K562 (cell line): ENCODE measurements at regions not wholly inside any gene's neighbourhood (a gene's known extent, or its start where the extent isn't known, plus 50 kb on each side); places are given as distances from the start of the nearest gene placed in this dataset.

Experiments used
- ATAC-seq: fragments of 200-7000 bp; cut with Tn5 transposase; 3 replicates; pipeline ENCODE4 v1.9.1; 2020; ENCODE audit warnings: moderate library complexity
- BruUV-seq: library from RNA; stranded (reverse); fragments of 400-500 nt; replicated peaks from 2 replicates; lab custom pipeline; 2021; lab: Mats Ljungman, UMichigan
- CTCF ChIA-PET: fragments of 300-600 bp; formaldehyde crosslinking; extraction: SDS; loops from one replicate; lab custom pipeline; 2021; ENCODE audit warnings: low intra/inter-chr PET ratio; lab: Yijun Ruan, JAX
- POLR2A ChIA-PET: fragments of 300-600, 350-650 bp; sonication (Branson Sonifier 250); formaldehyde crosslinking; extraction: SDS; loops from one replicate; lab custom pipeline; 2021; ENCODE audit warnings: antibody characterized with exemption, inconsistent platforms; lab: Yijun Ruan, JAX
- DNase-seq, 4 experiments: peaks; one replicate each; pipeline versions ENCODE4 v3.0.0 to v3.0.0-alpha.2; 2011 to 2018; ENCODE audit warnings: low spot score in 3 of 4, mixed read lengths in 3 of 4; ENCODE audit errors: extremely low read depth in 1 of 4
- FAIRE-seq: peaks from 2 replicates; lab custom pipeline; 2011; peaks lifted over from hg19 to GRCh38; lab: Jason Lieb, UNC
- H2AFZ ChIP-seq: 2 replicates; pipeline ENCODE4 v1.6.0; 2011; ENCODE audit warnings: low read depth, low read length, control low read depth, inconsistent platforms
- H3K27ac ChIP-seq: fragments of 200-600 bp; 3 replicates; pipeline ENCODE4 v1.8.0; 2011; ENCODE audit warnings: low read depth, mild to moderate bottlenecking, control low read depth, inconsistent platforms, low read length, moderate library complexity, mixed read lengths; ENCODE audit errors: extremely low read depth
- H3K27me3 ChIP-seq, 2 experiments: fragments of 300-600 bp in 1 of 2; 2 replicates in 1 of 2; 3 replicates in 1 of 2; pipeline versions ENCODE4 v1.6.0 to v1.8.0; 2011; ENCODE audit warnings: inconsistent platforms in 2 of 2, low read length in 2 of 2, mild to moderate bottlenecking in 1 of 2, mixed read lengths in 1 of 2, moderate library complexity in 1 of 2; ENCODE audit not compliant: control insufficient read depth in 2 of 2, insufficient read depth in 2 of 2
- H3K36me3 ChIP-seq: fragments of 300-600 bp; 3 replicates; pipeline ENCODE4 v1.8.0; 2011; ENCODE audit warnings: mild to moderate bottlenecking, low read length, inconsistent platforms; ENCODE audit not compliant: control insufficient read depth, insufficient read depth
- H3K4me1 ChIP-seq, 2 experiments: fragments of 200-600 bp in 1 of 2; replicated peaks in 1 of 2; 2 replicates in 1 of 2; 3 replicates in 1 of 2; pipeline versions ENCODE4 v1.5.1 to v1.8.0; 2011; ENCODE audit warnings: inconsistent platforms in 2 of 2, low read length in 2 of 2, mild to moderate bottlenecking in 1 of 2, mixed read lengths in 1 of 2, moderate library complexity in 1 of 2; ENCODE audit not compliant: control insufficient read depth in 2 of 2, insufficient read depth in 2 of 2
- H3K4me2 ChIP-seq: 2 replicates; pipeline ENCODE4 v1.6.1; 2011; ENCODE audit warnings: low read length, control low read depth, inconsistent platforms, mixed read lengths; ENCODE audit not compliant: insufficient read depth
- H3K4me3 ChIP-seq: fragments of 200-600 bp; sonication (generic), shearing (Covaris generic); 2 replicates; pipeline ENCODE4 v1.5.1; 2016; ENCODE audit warnings: control low read depth, inconsistent platforms
- H3K79me2 ChIP-seq: fragments of 200-600 bp; 3 replicates; pipeline ENCODE4 v1.8.0; 2011; ENCODE audit warnings: low read length, inconsistent platforms; ENCODE audit not compliant: control insufficient read depth, insufficient read depth
- H3K9ac ChIP-seq, 2 experiments: 2 replicates each; pipeline versions ENCODE4 v1.6.0 to v1.6.1; 2011; ENCODE audit warnings: low read depth in 2 of 2, low read length in 2 of 2, control low read depth in 1 of 2, inconsistent platforms in 1 of 2, mild to moderate bottlenecking in 1 of 2, mixed read lengths in 1 of 2; ENCODE audit not compliant: insufficient read depth in 1 of 2
- H3K9me1 ChIP-seq: one replicate; pipeline ENCODE4 v1.6.0; 2011; ENCODE audit warnings: inconsistent platforms, mild to moderate bottlenecking, low read length, moderate library complexity; ENCODE audit not compliant: control insufficient read depth, insufficient read depth
- H3K9me3 ChIP-seq: replicated peaks from 2 replicates; pipeline ENCODE4 v1.5.1; 2011; ENCODE audit warnings: low read depth, low read length, inconsistent platforms; ENCODE audit not compliant: control insufficient read depth, insufficient read depth
- H4K20me1 ChIP-seq: replicated peaks from 2 replicates; pipeline ENCODE4 v1.6.1; 2011; ENCODE audit warnings: low read length, inconsistent platforms, mixed read lengths; ENCODE audit not compliant: control insufficient read depth, insufficient read depth
- CHD4 ChIP-seq: fragments of 200-600 bp; sonication (generic); IDR thresholded peaks from 3 replicates; pipeline ENCODE4 v1.6.1; 2012; ENCODE audit warnings: low read depth, mild to moderate bottlenecking, mixed read lengths, low read length, inconsistent platforms; ENCODE audit not compliant: insufficient read depth, insufficient replicate concordance, poor library complexity, severe bottlenecking
- CTCF ChIP-seq, 3 experiments: IDR thresholded peaks in 2 of 3; conservative IDR thresholded peaks in 1 of 3; 2 replicates each; pipeline ENCODE4 v1.5.1; 2011 to 2012; ENCODE audit warnings: low read length in 3 of 3, mild to moderate bottlenecking in 3 of 3, control low read depth in 2 of 3, improper control_type of control experiment in 1 of 3, inconsistent platforms in 1 of 3, low read depth in 1 of 3, mixed read lengths in 1 of 3, moderate library complexity in 1 of 3; ENCODE audit not compliant: insufficient read depth in 2 of 3
- E2F3 ChIP-seq: fragments of 250-450 bp; sonication (Bioruptor Pico); IDR thresholded peaks from 2 replicates; pipeline ENCODE4 v1.4.0; 2020; ENCODE audit warnings: mild to moderate bottlenecking
- ID3 ChIP-seq, 2 experiments: fragments of 250-450 bp in 1 of 2; fragments of 450-650 bp in 1 of 2; sonication (Bioruptor Pico) in 1 of 2; IDR thresholded peaks; 2 replicates each; pipeline versions ENCODE4 v1.6.1 to v1.8.0; 2016 to 2021; ENCODE audit warnings: mild to moderate bottlenecking in 2 of 2, moderate library complexity in 2 of 2, missing compliant biosample characterization in 1 of 2, missing genetic modification characterization in 1 of 2
- MYNN ChIP-seq, 2 experiments: sonication (generic); formaldehyde crosslinking in 1 of 2; IDR thresholded peaks; 2 replicates each; pipeline versions ENCODE4 v1.5.0 to v1.6.1; 2016 to 2020; ENCODE audit warnings: antibody characterized with exemption in 1 of 2, missing genetic modification reagents in 1 of 2
- PHF20 ChIP-seq: fragments of 450-650 bp; IDR thresholded peaks from 2 replicates; pipeline ENCODE4 v1.6.1; 2018; ENCODE audit not compliant: partially characterized antibody
- RAD21 ChIP-seq, 2 experiments: fragments of 250-450 bp in 1 of 2; fragments of 450-650 bp in 1 of 2; sonication (Bioruptor Pico) in 1 of 2; formaldehyde crosslinking in 1 of 2; IDR thresholded peaks in 1 of 2; conservative IDR thresholded peaks in 1 of 2; 2 replicates each; pipeline versions ENCODE4 v1.4.0 to v1.8.0; 2020 to 2022; ENCODE audit warnings: mild to moderate bottlenecking in 2 of 2, moderate library complexity in 1 of 2
- STAG1 ChIP-seq: sonication (generic); formaldehyde crosslinking; IDR thresholded peaks from 2 replicates; pipeline ENCODE4 v1.5.0; 2020; ENCODE audit warnings: missing genetic modification reagents, borderline replicate concordance
- SUPT5H ChIP-seq: fragments of 450-650 bp; IDR thresholded peaks from 2 replicates; pipeline ENCODE4 v1.6.1; 2016
- TAL1 ChIP-seq: fragments of 450-650 bp; IDR thresholded peaks from 2 replicates; pipeline ENCODE4 v1.6.1; 2016; ENCODE audit warnings: mild to moderate bottlenecking
- ZNF507 ChIP-seq: conservative IDR thresholded peaks from 2 replicates; pipeline ENCODE4 v1.6.1; 2017; ENCODE audit warnings: missing genetic modification characterization, missing compliant biosample characterization
- ZNF696 ChIP-seq: fragments of 250-450 bp; sonication (Bioruptor Pico); conservative IDR thresholded peaks from 2 replicates; pipeline ENCODE4 v1.4.0; 2020; ENCODE audit warnings: mild to moderate bottlenecking, moderate library complexity
- ZSCAN29 ChIP-seq: fragments of 450-650 bp; IDR thresholded peaks from 2 replicates; pipeline ENCODE4 v1.6.1; 2017
- WGBS: fragments of 100-300 bp; shearing (Covaris generic); methylation state at CpG from one replicate; pipeline ENCODE4 v1.1.6; 2016; ENCODE audit warnings: low coverage, mixed read lengths; ENCODE audit not compliant: insufficient coverage; ENCODE audit errors: missing lambda C conversion rate; 5-methylcytosine and 5-hydroxymethylcytosine counted together
- in situ Hi-C: fragments of 300-500 bp; cut with MboI; formaldehyde crosslinking; loops from 4 replicates; pipeline ENCODE4 v1.15.0; 2018; ENCODE audit warnings: inconsistent platforms, mixed read lengths
- intact Hi-C: fragments of 100-400 bp; cut with micrococcal nuclease; formaldehyde crosslinking; loops from 2 replicates; pipeline ENCODE4 v1.14.2; 2022
- TF ChIP-seq, protein P1 (sequence below), 3 experiments: fragments of 200-800 bp in 1 of 3; sonication (Bioruptor generic) in 1 of 3; sonication (generic) in 1 of 3; formaldehyde crosslinking in 1 of 3; IDR thresholded peaks; 2 replicates each; pipeline versions ENCODE4 v1.6.1 to v1.8.0; 2016 to 2022; ENCODE audit warnings: mild to moderate bottlenecking in 2 of 3, missing compliant biosample characterization in 2 of 3, missing genetic modification characterization in 2 of 3, missing genetic modification reagents in 1 of 3

- H3K4me1 ChIP-seq: peaks cover 0 to 5% of the 10 kb centered on the region in 2 experiments; a peak in 2 of 5 replicates
- 6% methylated on average over 1 of the region's 1 CpG for WGBS
- ATAC-seq (no peak), DNase-seq (no peak)
- intact Hi-C loops: no loop called here
- no peaks in the 10 kb centered on the region for H3K9me1 ChIP-seq
- no peaks in the 10 kb centered on the region for H3K9me3 ChIP-seq
- no peaks in the 10 kb centered on the region; a peak in 1 of 5 replicates for H3K27me3 ChIP-seq
- H3K9ac ChIP-seq: no peak overlapping the region
- H3K36me3 ChIP-seq: no peaks in the 10 kb centered on the region
- H3K4me2 ChIP-seq: no peak overlapping the region
- no peak overlapping the region for H3K4me3 ChIP-seq
- CTCF ChIA-PET: no interaction called here
- TF ChIP-seq CTCF (IDR thresholded peaks at IDR 0.05 in 2 of 3, conservative IDR thresholded peaks at IDR 0.05 in 1 of 3; ENCODE audit: insufficient read depth in 2 of 3, low read depth in 1 of 3, low read length in 3 of 3) (peak in 1 of 3 experiments; percentile 19; a peak in 1 of 6 replicates), SUPT5H (no peak), TAL1 (no peak), PHF20 (no peak), E2F3 (CRISPR knock-in tag) (no peak), CHD4 (no peak), RAD21 (CRISPR knock-in tag; conservative IDR thresholded peaks at IDR 0.05 in 1 of 2, IDR thresholded peaks at IDR 0.05 in 1 of 2) (peak in 1 of 2 experiments; percentile 49; a peak in 2 of 4 replicates), MYNN (IDR thresholded peaks at IDR 0.05) (no peak), MYNN (CRISPR knock-in tag; IDR thresholded peaks at IDR 0.05) (no peak), ZSCAN29 (no peak), ZNF507 (tag) (no peak), ID3 (CRISPR knock-in tag; IDR thresholded peaks at IDR 0.05) (no peak), ID3 (tag; IDR thresholded peaks at IDR 0.05) (no peak), ZNF696 (no peak), STAG1 (CRISPR knock-in tag) (no peak)
- TF ChIP-seq, protein P1, sequence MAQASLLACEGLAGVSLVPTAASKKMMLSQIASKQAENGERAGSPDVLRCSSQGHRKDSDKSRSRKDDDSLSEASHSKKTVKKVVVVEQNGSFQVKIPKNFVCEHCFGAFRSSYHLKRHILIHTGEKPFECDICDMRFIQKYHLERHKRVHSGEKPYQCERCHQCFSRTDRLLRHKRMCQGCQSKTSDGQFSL (CRISPR knock-in tag; IDR thresholded peaks at IDR 0.05): no peak
- TF ChIP-seq, protein P1 (tag; IDR thresholded peaks at IDR 0.05): no peak
- TF ChIP-seq, all 486 proteins: peak for 2
- no TSS peak for BruUV-seq
- H3K27ac ChIP-seq: no peak overlapping the region
- no peaks in the 10 kb centered on the region for H3K79me2 ChIP-seq
- no peak overlapping the region for H2AFZ ChIP-seq
- in situ Hi-C loops: no loop called here
- POLR2A ChIA-PET: no interaction called here
- no peak for FAIRE-seq
- H4K20me1 ChIP-seq: no peaks in the 10 kb centered on the region
These were observed 163.7 kb upstream of the NCK2 start for GRCh38 chr2:105580870-105581554.
